Prostate gland (tissue), 2 donors: ENCODE measurements at regions not wholly inside any gene's neighbourhood (a gene's known extent, or its start where the extent isn't known, plus 50 kb on each side); places are given as distances from the start of the nearest gene placed in this dataset.

Experiments
- CTCF ChIP-seq, 4 experiments: fragments of 200-600 bp in 2 of 4; fragments of 450-650 bp in 2 of 4; sonication (generic) in 2 of 4; IDR thresholded peaks; 1 replicate in 3 of 4; 2 replicates in 1 of 4; pipeline ENCODE4 v1.5.1; 2016 to 2019; ENCODE audit warnings: antibody characterized with exemption in 4 of 4, mild to moderate bottlenecking in 2 of 4, moderate library complexity in 2 of 4
- POLR2A ChIP-seq: fragments of 450-650 bp; IDR thresholded peaks from one replicate; pipeline ENCODE4 v1.6.1; 2016; ENCODE audit warnings: antibody characterized with exemption, mild to moderate bottlenecking
- POLR2AphosphoS5 ChIP-seq: sonication (generic); formaldehyde crosslinking; IDR thresholded peaks from one replicate; pipeline ENCODE4 v1.6.1; 2017; ENCODE audit warnings: antibody characterized with exemption

GRCh38 chr2:176395273-176395854 lies 126.1 kb downstream of the MTX2 start:
- TF ChIP-seq CTCF (IDR thresholded peaks at IDR 0.05) (no peak), POLR2A (no peak), POLR2AphosphoS5 (no peak)
